ENCODE measurements at regions not wholly inside any gene's neighbourhood (a gene's known extent, or its start where the extent isn't known, plus 50 kb on each side); places are given as distances from the start of the nearest gene placed in this dataset.

GRCh38 chr5:92494508-92494907 is 1086.5 kb downstream of the NR2F1-AS1 start:
- TF ChIP-seq, protein P1, sequence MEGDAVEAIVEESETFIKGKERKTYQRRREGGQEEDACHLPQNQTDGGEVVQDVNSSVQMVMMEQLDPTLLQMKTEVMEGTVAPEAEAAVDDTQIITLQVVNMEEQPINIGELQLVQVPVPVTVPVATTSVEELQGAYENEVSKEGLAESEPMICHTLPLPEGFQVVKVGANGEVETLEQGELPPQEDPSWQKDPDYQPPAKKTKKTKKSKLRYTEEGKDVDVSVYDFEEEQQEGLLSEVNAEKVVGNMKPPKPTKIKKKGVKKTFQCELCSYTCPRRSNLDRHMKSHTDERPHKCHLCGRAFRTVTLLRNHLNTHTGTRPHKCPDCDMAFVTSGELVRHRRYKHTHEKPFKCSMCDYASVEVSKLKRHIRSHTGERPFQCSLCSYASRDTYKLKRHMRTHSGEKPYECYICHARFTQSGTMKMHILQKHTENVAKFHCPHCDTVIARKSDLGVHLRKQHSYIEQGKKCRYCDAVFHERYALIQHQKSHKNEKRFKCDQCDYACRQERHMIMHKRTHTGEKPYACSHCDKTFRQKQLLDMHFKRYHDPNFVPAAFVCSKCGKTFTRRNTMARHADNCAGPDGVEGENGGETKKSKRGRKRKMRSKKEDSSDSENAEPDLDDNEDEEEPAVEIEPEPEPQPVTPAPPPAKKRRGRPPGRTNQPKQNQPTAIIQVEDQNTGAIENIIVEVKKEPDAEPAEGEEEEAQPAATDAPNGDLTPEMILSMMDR (IDR thresholded peaks at IDR 0.05), result no peak
- TF ChIP-seq POLR2A (IDR thresholded peaks at IDR 0.05), result no peak
